Fibroblast of the aortic adventitia (primary cell): ENCODE measurements at regions not wholly inside any gene's neighbourhood (a gene's known extent, or its start where the extent isn't known, plus 50 kb on each side); places are given as distances from the start of the nearest gene placed in this dataset.
A peak's percentile ranks its signal among the peaks of the same experiment; 100 is the strongest.

Source experiments
- DNase-seq: peaks from one replicate; pipeline ENCODE4 v3.0.0-alpha.2; 2010; ENCODE audit warnings: low read depth
- H3K4me3 ChIP-seq: 2 replicates; pipeline ENCODE4 v1.5.1; 2011; ENCODE audit warnings: low read depth, mild to moderate bottlenecking, control low read depth, low read length, moderate library complexity
- TF ChIP-seq, protein P1 (sequence below): IDR thresholded peaks from 2 replicates; pipeline ENCODE4 v1.5.1; 2011; ENCODE audit warnings: mild to moderate bottlenecking, low read length, control low read depth, inconsistent platforms; ENCODE audit not compliant: insufficient read depth

DNA sequence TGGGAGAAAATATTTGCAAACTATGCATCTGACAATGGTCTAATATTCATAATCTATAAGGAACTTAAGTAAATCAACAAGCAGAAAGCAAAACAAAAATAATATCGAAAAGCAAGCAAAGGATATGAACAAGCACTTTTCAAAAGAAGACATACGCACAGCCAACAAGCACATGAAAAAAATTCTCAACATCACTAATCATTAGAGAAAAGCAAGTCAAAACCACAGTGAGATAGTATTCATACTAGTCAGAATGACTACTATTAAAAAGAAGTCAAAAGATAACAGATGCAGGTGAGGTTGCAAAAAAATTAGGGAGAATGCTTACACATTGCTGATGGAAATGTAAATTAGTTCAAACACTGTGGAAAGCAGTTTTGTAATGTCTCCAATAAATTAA, 410.2 kb downstream of the MMUT start:
- DNase-seq = peak; percentile 29
- TF ChIP-seq, protein P1, sequence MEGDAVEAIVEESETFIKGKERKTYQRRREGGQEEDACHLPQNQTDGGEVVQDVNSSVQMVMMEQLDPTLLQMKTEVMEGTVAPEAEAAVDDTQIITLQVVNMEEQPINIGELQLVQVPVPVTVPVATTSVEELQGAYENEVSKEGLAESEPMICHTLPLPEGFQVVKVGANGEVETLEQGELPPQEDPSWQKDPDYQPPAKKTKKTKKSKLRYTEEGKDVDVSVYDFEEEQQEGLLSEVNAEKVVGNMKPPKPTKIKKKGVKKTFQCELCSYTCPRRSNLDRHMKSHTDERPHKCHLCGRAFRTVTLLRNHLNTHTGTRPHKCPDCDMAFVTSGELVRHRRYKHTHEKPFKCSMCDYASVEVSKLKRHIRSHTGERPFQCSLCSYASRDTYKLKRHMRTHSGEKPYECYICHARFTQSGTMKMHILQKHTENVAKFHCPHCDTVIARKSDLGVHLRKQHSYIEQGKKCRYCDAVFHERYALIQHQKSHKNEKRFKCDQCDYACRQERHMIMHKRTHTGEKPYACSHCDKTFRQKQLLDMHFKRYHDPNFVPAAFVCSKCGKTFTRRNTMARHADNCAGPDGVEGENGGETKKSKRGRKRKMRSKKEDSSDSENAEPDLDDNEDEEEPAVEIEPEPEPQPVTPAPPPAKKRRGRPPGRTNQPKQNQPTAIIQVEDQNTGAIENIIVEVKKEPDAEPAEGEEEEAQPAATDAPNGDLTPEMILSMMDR = no peak
- no peak overlapping the region for H3K4me3 ChIP-seq

DNA sequence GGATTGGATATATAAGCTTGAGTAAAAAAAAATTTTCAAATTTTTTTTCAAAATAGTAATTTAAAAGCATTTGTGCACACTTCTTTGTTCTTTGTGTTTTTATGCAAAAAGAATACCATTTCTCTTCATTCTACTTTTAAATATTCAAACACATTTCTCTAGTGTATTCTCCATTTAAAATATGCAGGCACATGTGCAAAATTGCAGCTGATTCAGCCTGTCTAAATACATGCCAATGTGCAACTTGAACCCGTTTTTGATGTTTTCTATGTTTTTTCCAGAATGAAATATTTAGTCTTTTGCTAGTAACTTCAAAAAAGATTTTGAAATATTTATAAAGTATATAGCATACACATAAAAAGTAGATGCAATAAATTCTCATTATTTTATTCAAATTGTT, 411.8 kb downstream of the MMUT start:
- no peak overlapping the region for H3K4me3 ChIP-seq
- TF ChIP-seq, protein P1 = no peak
- DNase-seq = no peak

DNA sequence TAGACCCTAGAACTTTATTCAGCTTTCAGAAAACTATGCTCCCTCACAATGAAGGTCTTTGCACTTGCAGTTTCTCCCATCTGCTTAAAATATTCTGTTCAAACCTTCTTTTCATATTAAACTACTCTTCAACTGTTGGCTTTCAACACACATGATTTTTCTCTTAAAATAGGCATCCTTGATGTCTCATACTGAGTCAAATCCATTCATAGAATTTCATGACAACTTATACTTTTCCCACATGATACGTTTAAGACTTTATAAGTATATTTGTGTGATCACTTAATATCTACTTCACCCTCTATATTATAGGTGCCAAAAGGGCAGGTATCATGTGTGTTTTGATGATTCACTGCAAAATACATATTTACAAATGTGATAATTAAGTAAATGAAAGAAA, 412.5 kb downstream of the MMUT start:
- H3K4me3 ChIP-seq = no peak overlapping the region
- DNase-seq = no peak
- TF ChIP-seq, protein P1 = no peak

DNA sequence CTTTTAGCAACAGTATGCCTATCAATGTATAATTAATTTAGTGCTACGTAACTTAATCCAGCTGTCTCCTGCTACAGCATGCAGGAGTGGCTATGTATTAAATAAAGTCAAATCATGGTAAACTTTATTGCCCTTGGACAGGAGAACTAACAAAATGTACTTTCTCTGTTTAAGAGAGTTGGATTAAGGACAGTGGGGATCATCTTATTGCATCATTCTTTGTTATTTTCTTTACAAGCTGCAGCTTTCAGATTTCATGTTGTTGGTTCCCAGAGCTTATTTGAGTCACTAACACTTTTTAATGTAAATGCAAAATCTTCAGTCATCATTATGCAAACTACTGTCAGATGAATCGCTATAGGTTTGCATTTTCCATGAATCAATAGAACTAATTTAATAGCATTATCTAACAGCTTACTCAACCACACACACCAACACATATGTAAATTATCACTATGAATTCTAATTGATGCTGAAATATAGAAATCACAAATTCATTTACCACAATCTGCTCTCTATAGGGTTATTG, 424.7 kb downstream of the MMUT start:
- DNase-seq = no peak
- TF ChIP-seq, protein P1 = no peak
- H3K4me3 ChIP-seq = no peak overlapping the region

DNA sequence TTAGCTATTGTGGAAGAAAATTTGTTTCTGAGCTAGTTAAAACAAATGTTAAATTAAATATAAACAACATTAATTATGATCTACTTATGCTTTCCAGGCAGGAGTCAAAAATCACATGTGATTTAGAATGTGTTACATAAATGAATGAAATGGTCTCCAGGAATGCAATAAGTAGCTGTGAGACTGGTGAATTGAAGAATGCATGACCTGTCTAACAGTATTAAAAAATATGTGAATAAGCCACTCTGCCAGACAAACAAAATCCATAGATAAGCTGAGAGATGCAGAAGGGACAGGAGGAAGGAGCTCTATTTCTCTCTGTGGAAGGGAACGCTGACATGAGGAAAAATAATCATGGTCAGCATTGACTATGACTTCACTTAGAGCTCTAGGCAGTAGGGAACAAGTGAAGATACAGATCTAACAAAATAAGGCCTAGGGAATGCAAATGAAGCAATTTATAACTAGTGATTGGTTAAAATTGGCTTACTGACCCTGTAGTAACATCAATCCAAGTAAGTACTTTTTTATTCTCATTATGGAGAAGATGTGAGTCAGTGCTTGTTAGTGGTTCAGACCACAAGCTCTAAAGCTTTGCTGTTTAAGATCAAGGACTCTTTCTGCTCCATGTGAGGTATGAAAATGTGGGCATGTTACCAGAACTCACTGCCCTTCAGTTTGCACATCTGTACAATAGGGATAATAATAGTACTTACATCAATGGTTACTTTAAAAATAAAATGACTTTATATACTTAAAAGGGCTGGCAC, 432.6 kb downstream of the MMUT start:
- TF ChIP-seq, protein P1 = no peak
- no peak overlapping the region for H3K4me3 ChIP-seq
- DNase-seq = peak; percentile 48

DNA sequence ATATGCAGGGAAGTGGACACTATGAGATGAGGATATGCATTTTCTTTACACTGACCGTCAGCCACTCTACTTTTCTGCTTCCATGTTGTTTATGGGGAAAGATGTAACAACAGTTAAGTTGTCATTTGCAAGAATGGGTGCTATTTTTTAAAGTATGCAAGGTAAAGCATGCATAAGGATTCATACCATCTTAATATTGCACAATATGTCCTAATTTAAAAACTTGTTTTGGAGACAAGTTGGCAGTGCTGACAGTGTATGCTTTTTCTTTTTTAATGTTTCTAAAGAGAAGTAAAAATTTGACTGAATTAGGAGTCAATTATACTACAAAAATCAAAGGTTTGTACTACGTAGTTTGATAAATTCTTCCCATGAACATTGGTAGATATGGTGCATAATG, 435.4 kb downstream of the MMUT start:
- TF ChIP-seq, protein P1 = no peak
- H3K4me3 ChIP-seq = no peak overlapping the region
- no peak for DNase-seq
